ENCODE measurements at regions not wholly inside any gene's neighbourhood (a gene's known extent, or its start where the extent isn't known, plus 50 kb on each side); places are given as distances from the start of the nearest gene placed in this dataset.

GRCh38 chr2:221289846-221290245 is 282.3 kb downstream of the EPHA4 start:
- no peak for TF ChIP-seq CTCF (IDR thresholded peaks at IDR 0.05)
- no peaks in the 10 kb centered on the region for H3K9me3 ChIP-seq
- no peaks in the 10 kb centered on the region for H3K36me3 ChIP-seq
- no peak for ATAC-seq
- no peaks in the 10 kb centered on the region for H3K27me3 ChIP-seq
- H3K27ac ChIP-seq, result no peak overlapping the region
- no peak for DNase-seq
- H3K4me1 ChIP-seq, result no peaks in the 10 kb centered on the region
- no peak overlapping the region for H3K4me3 ChIP-seq
- intact Hi-C loops (cut with DNase I), result no loop called here

GRCh38 chr2:221293949-221294742 is 278.0 kb downstream of the EPHA4 start:
- no peak for ATAC-seq
- no peak for DNase-seq
- intact Hi-C loops (cut with DNase I), result no loop called here

GRCh38 chr2:221304916-221305315 is 267.2 kb downstream of the EPHA4 start:
- DNase-seq (peak in 1 of 4 donors; percentile 49), ATAC-seq (no peak)
- Histone ChIP-seq H3K9me3 (no peaks in the 10 kb centered on the region), H3K4me1 (no peaks in the 10 kb centered on the region), H3K27ac (no peak overlapping the region), H3K36me3 (no peaks in the 10 kb centered on the region), H3K27me3 (no peaks in the 10 kb centered on the region), H3K4me3 (no peak overlapping the region)
- intact Hi-C loops (cut with DNase I), result no loop called here
- no peak for TF ChIP-seq CTCF (IDR thresholded peaks at IDR 0.05)

More at GRCh38 chr2:221293949-221294742, 278.0 kb downstream of the EPHA4 start:
- H3K4me1 ChIP-seq, result no peaks in the 10 kb centered on the region
- H3K4me3 ChIP-seq, result no peak overlapping the region
- no peaks in the 10 kb centered on the region for H3K27me3 ChIP-seq
- no peak overlapping the region for H3K27ac ChIP-seq
- H3K9me3 ChIP-seq, result no peaks in the 10 kb centered on the region
- TF ChIP-seq CTCF (IDR thresholded peaks at IDR 0.05), result no peak
- H3K36me3 ChIP-seq, result no peaks in the 10 kb centered on the region

- DNase-seq, result no peak
- intact Hi-C loops (cut with DNase I), result no loop called here
- no peak for ATAC-seq
- Histone ChIP-seq H3K4me3 (no peak overlapping the region), H3K27me3 (no peaks in the 10 kb centered on the region), H3K27ac (no peak overlapping the region), H3K36me3 (no peaks in the 10 kb centered on the region), H3K9me3 (no peaks in the 10 kb centered on the region), H3K4me1 (no peaks in the 10 kb centered on the region)
- TF ChIP-seq CTCF (IDR thresholded peaks at IDR 0.05), result no peak
Measured at GRCh38 chr2:221308507-221309066, 263.5 kb downstream of the EPHA4 start.

- no peaks in the 10 kb centered on the region for H3K27me3 ChIP-seq
- H3K9me3 ChIP-seq, result no peaks in the 10 kb centered on the region
- DNase-seq (peak in 1 of 4 donors; percentile 28), ATAC-seq (peak; percentile 88)
- H3K27ac ChIP-seq, result no peak overlapping the region
- H3K4me3 ChIP-seq, result no peak overlapping the region
- no peak for TF ChIP-seq CTCF (IDR thresholded peaks at IDR 0.05)
- H3K4me1 ChIP-seq, result no peaks in the 10 kb centered on the region
- intact Hi-C loops (cut with DNase I), result no loop called here
- H3K36me3 ChIP-seq, result no peaks in the 10 kb centered on the region
Measured at GRCh38 chr2:221309892-221310583, 262.1 kb downstream of the EPHA4 start.
